Right lobe of liver (tissue), 4 donors: ENCODE measurements at regions not wholly inside any gene's neighbourhood (a gene's known extent, or its start where the extent isn't known, plus 50 kb on each side); places are given as distances from the start of the nearest gene placed in this dataset.

Source experiments
- CTCF ChIP-seq, 4 donors: fragments of 200-600 bp in 3 of 4; fragments of 450-650 bp in 1 of 4; IDR thresholded peaks; one replicate each; pipeline versions ENCODE4 v1.5.1 to v1.8.0; 2016 to 2022; ENCODE audit warnings: antibody characterized with exemption in 4 of 4, mild to moderate bottlenecking in 2 of 4
- POLR2A ChIP-seq: fragments of 450-650 bp; IDR thresholded peaks from one replicate; pipeline ENCODE4 v1.6.1; 2017; ENCODE audit warnings: antibody characterized with exemption, mild to moderate bottlenecking
- donor health status: DM: no; HTN: no; CAD: no.
- donor health status: DM: no; HTN: no; CAD: no.
- donor health status: DM: no; HTN: yes; CAD: no.

GRCh38 chr5:40413743-40414142 is 266.0 kb upstream of the PTGER4 start:
- TF ChIP-seq CTCF (IDR thresholded peaks at IDR 0.05), result no peak
- no peak for TF ChIP-seq POLR2A
